Activated CD4-positive, alpha-beta T cell treated with anti-CD3 and anti-CD28 coated beads for 36 hours (primary cell): ENCODE measurements at regions not wholly inside any gene's neighbourhood (a gene's known extent, or its start where the extent isn't known, plus 50 kb on each side); places are given as distances from the start of the nearest gene placed in this dataset.

ENCODE experiments used
- ATAC-seq: fragments of 200-7000 bp; cut with Tn5 transposase; one replicate; pipeline ENCODE4 v1.10.0; 2021; ENCODE audit warnings: mild to moderate bottlenecking, moderate library complexity
- CTCF ChIA-PET: fragments of 350-600 bp; sonication (Branson Sonifier 250); formaldehyde crosslinking; loops from one replicate; lab custom pipeline; 2021; ENCODE audit warnings: antibody characterized with exemption; lab: Charles Lee
- POLR2A ChIA-PET: fragments of 350-600 bp; sonication (Branson Sonifier 250); formaldehyde crosslinking; loops from one replicate; lab custom pipeline; 2021; ENCODE audit warnings: antibody characterized with exemption, inconsistent platforms; lab: Charles Lee
- DNase-seq: peaks from one replicate; pipeline ENCODE4 v3.0.0-alpha.2; 2020
- H3K27ac Mint-ChIP-seq: one replicate; pipeline ENCODE4 v1.8.0; 2021; ENCODE audit warnings: mixed read lengths
- H3K27me3 Mint-ChIP-seq: one replicate; pipeline ENCODE4 v1.8.0; 2021; ENCODE audit warnings: mixed read lengths
- H3K36me3 Mint-ChIP-seq: one replicate; pipeline ENCODE4 v1.8.0; 2021; ENCODE audit warnings: low read depth, mixed read lengths
- H3K4me1 Mint-ChIP-seq: one replicate; pipeline ENCODE4 v1.8.0; 2021; ENCODE audit warnings: mixed read lengths
- H3K4me3 Mint-ChIP-seq: one replicate; pipeline ENCODE4 v1.8.0; 2021; ENCODE audit warnings: mild to moderate bottlenecking, moderate library complexity, mixed read lengths
- H3K9me3 Mint-ChIP-seq: one replicate; pipeline ENCODE4 v1.8.0; 2021; ENCODE audit warnings: low read depth, mixed read lengths
- intact Hi-C, 2 experiments: fragments of 100-400 bp; cut with DNase I in 1 of 2; cut with micrococcal nuclease in 1 of 2; formaldehyde crosslinking; loops; one replicate each; pipeline versions ENCODE4 v1.14.2 to v1.15.1; 2022 to 2024; cut with DNase I, micrococcal nuclease

DNA sequence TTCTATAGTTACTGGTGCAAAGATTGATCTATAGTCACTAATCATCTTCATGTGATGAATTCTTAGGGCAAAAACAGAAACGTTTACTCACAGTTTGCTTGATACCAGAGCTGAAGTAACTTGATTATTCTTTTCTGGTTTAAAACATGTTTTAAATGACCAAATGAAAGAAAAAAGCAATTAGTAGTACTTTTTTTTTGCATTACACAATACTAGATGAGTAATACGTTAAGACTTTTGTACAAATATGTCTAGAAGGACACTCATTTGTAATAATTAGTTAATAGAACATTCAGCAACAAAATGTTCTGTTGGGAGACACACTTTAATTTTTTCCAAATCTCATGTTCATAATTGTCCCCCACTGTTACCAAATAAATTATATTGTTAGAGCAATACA is 523.2 kb downstream of the SOX2 start:
- H3K27me3 Mint-ChIP-seq, result no peaks in the 10 kb centered on the region
- no peak for ATAC-seq
- POLR2A ChIA-PET, result no interaction called here
- intact Hi-C loops, result no loop called here
- CTCF ChIA-PET, result no interaction called here
- no peak for DNase-seq
- H3K9me3 Mint-ChIP-seq, result no peaks in the 10 kb centered on the region
- no peaks in the 10 kb centered on the region for H3K4me1 Mint-ChIP-seq
- no peaks in the 10 kb centered on the region for H3K36me3 Mint-ChIP-seq
- no peak overlapping the region for H3K27ac Mint-ChIP-seq
- no peak overlapping the region for H3K4me3 Mint-ChIP-seq

DNA sequence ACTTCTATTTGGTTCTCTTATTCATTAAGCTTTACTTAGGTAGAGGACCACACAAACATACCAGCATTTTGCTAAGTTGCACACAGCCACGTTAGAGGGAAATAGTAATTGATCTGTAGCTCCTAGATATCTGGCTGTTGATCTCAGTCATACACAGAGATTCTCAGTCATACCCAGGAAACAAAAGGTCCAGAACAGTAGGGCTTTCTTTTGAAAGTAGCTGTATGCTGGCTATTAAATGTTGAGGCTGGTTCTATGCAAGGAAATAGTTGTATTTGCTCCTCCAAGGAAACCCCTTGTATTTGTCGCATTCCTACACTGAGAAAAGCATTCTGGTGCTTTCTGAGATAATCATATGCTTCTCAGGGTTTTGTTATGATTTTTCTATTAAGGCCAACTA is 523.8 kb downstream of the SOX2 start:
- no peak for DNase-seq

DNA sequence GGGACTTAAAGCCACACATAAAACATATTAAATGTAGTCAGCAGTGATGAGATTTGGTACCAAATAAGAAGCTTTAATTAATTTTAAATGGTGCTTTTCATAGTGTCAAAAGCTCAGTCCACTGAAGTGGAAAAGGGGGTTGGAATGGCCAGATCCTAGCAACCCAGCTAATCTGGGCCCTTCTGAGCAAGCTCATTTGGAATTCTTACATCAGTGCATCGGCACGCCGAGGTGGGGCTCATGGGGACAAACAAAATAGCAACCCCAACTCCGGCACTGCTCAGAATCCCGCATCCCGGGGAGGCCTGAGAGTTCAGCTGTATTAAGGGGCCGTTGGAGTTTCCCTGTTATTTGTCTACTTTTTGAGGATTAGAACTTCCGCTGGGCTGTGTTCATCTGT is 526.4 kb downstream of the SOX2 start:
- intact Hi-C loops, result no loop called here
- CTCF ChIA-PET, result no interaction called here
- Mint-ChIP-seq H3K4me3 (no peak overlapping the region), H3K27ac (no peak overlapping the region), H3K9me3 (no peaks in the 10 kb centered on the region), H3K27me3 (no peaks in the 10 kb centered on the region), H3K36me3 (no peaks in the 10 kb centered on the region), H3K4me1 (no peaks in the 10 kb centered on the region)
- no peak for DNase-seq
- no peak for ATAC-seq
- POLR2A ChIA-PET, result no interaction called here

More for the DNA sequence above, 523.8 kb downstream of the SOX2 start:
- Mint-ChIP-seq H3K9me3 (no peaks in the 10 kb centered on the region), H3K27me3 (no peaks in the 10 kb centered on the region), H3K27ac (no peak overlapping the region), H3K4me3 (no peak overlapping the region), H3K36me3 (no peaks in the 10 kb centered on the region), H3K4me1 (no peaks in the 10 kb centered on the region)
- ATAC-seq, result no peak
- intact Hi-C loops, result no loop called here
- CTCF ChIA-PET, result no interaction called here
- POLR2A ChIA-PET, result no interaction called here

DNA sequence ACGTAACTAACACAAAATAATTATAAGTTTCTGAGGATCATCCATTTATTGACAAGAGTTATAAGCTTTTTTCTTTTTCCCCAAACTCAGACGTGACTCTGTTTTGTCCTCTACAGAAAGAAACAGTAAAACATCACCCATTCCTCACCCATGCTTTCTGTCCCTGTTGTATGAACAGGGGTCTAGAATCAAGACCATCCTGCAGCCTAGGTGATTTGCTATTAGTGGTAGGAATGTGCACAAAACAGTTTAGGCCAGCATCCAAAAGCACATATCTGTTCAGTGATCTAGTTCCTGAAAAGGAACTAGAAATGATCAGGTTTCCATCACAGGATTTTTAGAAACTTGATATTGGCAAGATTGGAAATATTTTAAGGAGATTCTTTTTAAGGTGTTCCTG is 527.6 kb downstream of the SOX2 start:
- Mint-ChIP-seq H3K27ac (no peak overlapping the region), H3K4me1 (no peaks in the 10 kb centered on the region), H3K4me3 (no peak overlapping the region), H3K27me3 (no peaks in the 10 kb centered on the region), H3K36me3 (no peaks in the 10 kb centered on the region), H3K9me3 (no peaks in the 10 kb centered on the region)
- ChIA-PET POLR2A (no interaction called here), CTCF (no interaction called here)
- DNase-seq, result no peak
- intact Hi-C loops, result no loop called here
- ATAC-seq, result no peak

DNA sequence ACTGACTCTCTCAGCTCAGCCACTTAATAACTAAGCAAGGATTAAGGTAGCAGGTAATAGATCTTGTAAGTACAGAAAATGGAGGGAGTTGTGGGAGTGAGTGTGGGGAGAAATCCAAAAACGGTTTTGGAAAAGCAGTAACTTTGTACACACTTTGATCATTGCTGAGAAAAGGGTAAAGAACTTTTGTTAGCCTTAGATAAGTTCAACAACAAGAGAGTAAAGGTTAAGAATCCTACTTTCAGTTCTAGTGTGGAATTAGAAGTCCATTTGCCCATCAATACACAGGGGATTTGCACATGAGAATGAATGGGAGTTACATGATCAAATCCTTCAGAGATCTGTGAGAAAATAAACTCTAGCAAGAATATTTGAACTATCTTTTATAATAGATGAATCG is 528.7 kb downstream of the SOX2 start:
- Mint-ChIP-seq H3K27me3 (no peaks in the 10 kb centered on the region), H3K4me1 (no peaks in the 10 kb centered on the region), H3K36me3 (no peaks in the 10 kb centered on the region), H3K4me3 (no peak overlapping the region), H3K27ac (no peak overlapping the region), H3K9me3 (no peaks in the 10 kb centered on the region)
- ChIA-PET CTCF (no interaction called here), POLR2A (no interaction called here)
- intact Hi-C loops, result loop anchor here in 1 of 2 experiments (10.0 kb wide), 1 partner anchor 444 kb away; no protein-coding TSS in a partner anchor
- DNase-seq (no peak), ATAC-seq (no peak)

DNA sequence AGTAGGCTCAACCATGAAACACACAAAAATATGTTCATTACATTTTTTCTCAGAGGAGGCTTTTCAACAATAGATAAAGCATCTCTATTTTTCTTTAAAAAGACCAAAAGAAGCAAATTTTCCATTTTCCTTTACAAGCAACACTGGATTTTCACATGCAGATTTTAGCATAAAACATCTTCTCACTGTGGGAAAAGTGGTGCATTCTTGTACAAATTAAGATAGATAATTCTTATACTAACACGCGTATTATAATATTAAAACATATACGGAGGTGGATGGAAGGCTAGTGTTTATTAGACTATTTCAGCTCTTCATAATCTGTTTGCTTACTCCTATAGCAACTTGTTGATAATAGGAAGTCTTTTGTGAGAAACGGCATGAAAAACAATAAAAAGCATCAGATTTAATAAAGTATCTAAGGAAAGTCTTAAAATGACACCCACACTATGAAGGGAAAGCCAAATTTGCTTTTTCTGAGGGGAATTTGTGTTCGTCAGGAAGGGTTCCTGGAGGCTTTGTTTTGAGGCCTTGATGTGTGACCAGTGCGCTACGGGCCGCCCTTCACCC is 529.6 kb downstream of the SOX2 start:
- Mint-ChIP-seq H3K27ac (no peak overlapping the region), H3K27me3 (no peaks in the 10 kb centered on the region), H3K9me3 (no peaks in the 10 kb centered on the region), H3K36me3 (no peaks in the 10 kb centered on the region), H3K4me1 (no peaks in the 10 kb centered on the region), H3K4me3 (no peak overlapping the region)
- intact Hi-C loops, result loop anchor here in 1 of 2 experiments (10.0 kb wide), 1 partner anchor 444 kb away; no protein-coding TSS in a partner anchor
- ATAC-seq, result no peak
- ChIA-PET POLR2A (no interaction called here), CTCF (no interaction called here)
- no peak for DNase-seq

DNA sequence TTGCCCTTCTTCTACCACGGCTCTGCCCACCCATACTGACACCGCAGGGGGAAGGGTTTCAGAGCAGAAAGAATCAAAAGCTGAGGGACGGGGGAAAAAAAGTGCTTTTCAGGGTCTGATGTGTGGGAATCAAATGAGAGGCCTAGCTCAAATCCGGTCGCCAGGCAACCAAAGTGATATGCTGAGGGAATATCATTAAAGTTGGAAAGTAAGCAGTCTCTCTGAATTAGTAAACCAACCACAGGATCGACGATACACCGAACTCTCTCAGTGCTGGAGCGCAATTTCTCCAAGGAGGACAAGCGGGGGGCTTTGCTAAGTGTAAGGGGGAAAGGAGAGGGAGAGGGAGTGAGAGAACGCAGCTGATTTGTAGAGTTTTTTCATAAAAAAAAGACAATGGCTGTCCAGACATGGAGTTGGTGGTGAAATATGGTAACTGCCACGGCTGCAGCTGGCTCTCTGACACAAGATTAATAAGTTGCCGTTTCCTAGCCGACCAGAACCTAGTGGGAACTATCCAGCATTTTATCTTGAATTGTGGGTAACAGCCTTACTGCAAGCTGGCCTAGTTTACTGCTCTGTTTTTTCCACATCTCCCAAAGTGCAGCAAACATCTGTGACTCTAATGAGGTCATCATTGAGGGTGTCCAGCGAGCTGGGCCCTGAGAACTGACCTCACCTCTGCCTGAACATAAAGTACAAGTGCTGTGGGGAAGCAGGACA is 530.2 kb downstream of the SOX2 start:
- CTCF ChIA-PET, result no interaction called here
- Mint-ChIP-seq H3K9me3 (no peaks in the 10 kb centered on the region), H3K4me3 (no peak overlapping the region), H3K36me3 (no peaks in the 10 kb centered on the region), H3K27me3 (no peaks in the 10 kb centered on the region), H3K4me1 (no peaks in the 10 kb centered on the region), H3K27ac (no peak overlapping the region)
- intact Hi-C loops, result loop anchor here in 1 of 2 experiments (10.0 kb wide), 1 partner anchor 443 kb away; no protein-coding TSS in a partner anchor
- no peak for ATAC-seq
- no peak for DNase-seq
- POLR2A ChIA-PET, result no interaction called here

DNA sequence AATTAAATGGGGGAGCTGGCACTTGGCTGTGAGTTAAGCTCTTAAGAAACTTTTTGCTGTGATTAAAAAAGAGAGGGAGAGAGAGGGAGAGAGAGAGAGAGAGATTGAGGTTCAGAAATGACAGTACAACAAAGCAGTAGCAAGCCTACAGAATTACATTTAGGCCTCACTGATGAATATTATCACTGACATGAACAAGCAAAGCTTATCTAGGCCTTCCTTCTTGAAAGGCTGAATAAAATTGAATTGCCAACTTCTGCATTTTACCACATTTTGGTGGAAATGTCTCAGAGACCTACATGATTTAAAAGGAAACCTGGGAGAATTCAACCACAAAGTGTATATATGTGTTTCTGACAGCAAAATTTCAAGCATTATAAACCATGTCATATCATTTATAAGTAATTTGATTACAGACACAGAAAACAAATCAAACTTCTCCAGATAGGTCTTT is 530.8 kb downstream of the SOX2 start:
- Mint-ChIP-seq H3K27ac (no peak overlapping the region), H3K9me3 (no peaks in the 10 kb centered on the region), H3K4me3 (no peak overlapping the region), H3K27me3 (no peaks in the 10 kb centered on the region), H3K4me1 (no peaks in the 10 kb centered on the region), H3K36me3 (no peaks in the 10 kb centered on the region)
- CTCF ChIA-PET, result no interaction called here
- intact Hi-C loops, result loop anchor here in 1 of 2 experiments (10.0 kb wide), 1 partner anchor 442 kb away; no protein-coding TSS in a partner anchor
- POLR2A ChIA-PET, result no interaction called here
- no peak for ATAC-seq
- no peak for DNase-seq

DNA sequence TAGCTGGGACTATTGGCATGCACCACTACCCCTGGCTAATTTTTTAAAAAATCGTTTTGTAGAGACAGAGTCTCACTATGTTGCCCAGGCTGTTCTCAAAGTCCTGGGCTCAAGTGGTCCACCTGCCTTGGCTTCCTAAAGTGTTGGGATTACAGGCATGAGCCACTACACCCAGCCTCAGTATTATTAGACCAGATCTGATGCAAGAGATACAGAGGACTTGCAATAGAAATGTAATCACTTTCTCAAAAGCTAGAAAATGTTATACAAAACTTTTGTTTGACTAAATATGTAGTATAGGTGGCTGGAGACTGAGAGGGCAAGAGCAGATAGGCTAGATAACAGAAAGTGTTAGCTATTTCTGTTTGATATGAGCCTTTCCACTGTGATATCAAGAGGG is 531.9 kb downstream of the SOX2 start:
- H3K36me3 Mint-ChIP-seq, result no peaks in the 10 kb centered on the region
- no peak for ATAC-seq
- POLR2A ChIA-PET, result no interaction called here
- no peak overlapping the region for H3K27ac Mint-ChIP-seq
- no peaks in the 10 kb centered on the region for H3K4me1 Mint-ChIP-seq
- DNase-seq, result no peak
- no peak overlapping the region for H3K4me3 Mint-ChIP-seq
- no peaks in the 10 kb centered on the region for H3K9me3 Mint-ChIP-seq
- CTCF ChIA-PET, result no interaction called here
- no peaks in the 10 kb centered on the region for H3K27me3 Mint-ChIP-seq
- intact Hi-C loops, result loop anchor here in 1 of 2 experiments (10.0 kb wide), 1 partner anchor 441 kb away; no protein-coding TSS in a partner anchor

DNA sequence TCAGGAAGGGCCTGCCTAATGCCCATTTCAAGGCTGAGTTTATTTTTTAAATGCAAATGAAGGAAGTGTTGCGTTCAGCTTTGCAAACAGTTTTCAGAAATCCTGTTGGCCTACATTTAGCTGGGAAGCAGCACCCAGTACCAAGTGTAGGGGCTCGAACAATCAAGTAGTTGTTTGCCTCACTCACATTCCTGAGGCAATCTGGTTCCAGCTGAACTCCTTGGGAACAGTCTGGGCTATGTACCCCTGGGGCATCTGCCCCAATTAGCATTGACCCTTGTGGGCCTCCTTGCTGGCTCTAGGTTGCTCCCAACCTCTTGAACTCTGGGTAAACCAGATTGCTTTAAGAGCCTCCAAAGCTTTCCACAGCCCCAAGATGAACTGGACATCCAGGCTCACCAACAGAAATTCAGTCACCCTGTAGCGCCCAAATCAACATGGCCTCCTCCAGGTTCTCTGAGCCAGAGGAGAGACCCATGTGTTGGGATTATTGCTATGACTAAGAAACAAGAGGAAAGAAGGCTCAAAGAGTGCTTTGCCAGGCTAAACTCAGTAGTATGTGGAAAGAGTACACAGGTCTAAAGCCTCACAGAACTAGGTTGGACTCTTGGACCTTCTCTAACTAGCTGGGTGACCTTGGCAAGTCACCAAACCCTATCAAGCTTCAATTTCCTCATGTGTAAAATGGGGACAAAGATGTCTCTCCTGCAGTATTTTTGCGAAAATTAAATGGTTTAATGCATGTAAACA is 532.7 kb downstream of the SOX2 start:
- ChIA-PET CTCF (no interaction called here), POLR2A (no interaction called here)
- Mint-ChIP-seq H3K27me3 (no peaks in the 10 kb centered on the region), H3K4me3 (no peak overlapping the region), H3K9me3 (no peaks in the 10 kb centered on the region), H3K27ac (no peak overlapping the region), H3K36me3 (no peaks in the 10 kb centered on the region), H3K4me1 (no peaks in the 10 kb centered on the region)
- DNase-seq (no peak), ATAC-seq (no peak)
- intact Hi-C loops, result loop anchor here in 1 of 2 experiments (10.0 kb wide), 1 partner anchor 440 kb away; no protein-coding TSS in a partner anchor

DNA sequence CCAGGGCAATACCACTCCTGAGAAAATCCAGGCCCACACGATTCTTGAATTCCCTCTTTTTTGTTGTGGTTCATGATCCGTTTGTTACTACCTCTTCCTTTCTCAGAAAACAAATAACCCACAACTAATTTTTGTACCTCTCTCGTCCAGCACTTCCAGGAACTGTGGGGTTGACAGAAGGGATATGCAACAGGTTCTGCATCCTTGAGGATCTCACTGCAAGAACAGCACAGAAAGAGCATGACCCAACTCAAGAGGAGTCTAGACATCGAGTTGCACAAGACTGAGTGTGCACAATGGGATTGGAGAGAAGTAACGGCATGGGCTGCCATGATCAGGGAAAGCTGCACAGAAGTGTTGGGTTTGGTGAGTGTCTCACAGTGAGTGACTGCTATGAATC is 533.3 kb downstream of the SOX2 start:
- ATAC-seq (no peak), DNase-seq (no peak)
- Mint-ChIP-seq H3K27me3 (no peaks in the 10 kb centered on the region), H3K9me3 (no peaks in the 10 kb centered on the region), H3K4me3 (no peak overlapping the region), H3K4me1 (no peaks in the 10 kb centered on the region), H3K27ac (no peak overlapping the region), H3K36me3 (no peaks in the 10 kb centered on the region)
- intact Hi-C loops, result loop anchor here in 1 of 2 experiments (10.0 kb wide), 1 partner anchor 440 kb away; no protein-coding TSS in a partner anchor
- CTCF ChIA-PET, result no interaction called here
- POLR2A ChIA-PET, result no interaction called here
